ENCODE measurements at regions not wholly inside any gene's neighbourhood (a gene's known extent, or its start where the extent isn't known, plus 50 kb on each side); places are given as distances from the start of the nearest gene placed in this dataset.
"Not testable (repeated sequence)": the region's sequence is repeated elsewhere in the genome, so short reads cannot be mapped to it uniquely, and the experiment has no call there.

- no peak for TF ChIP-seq CTCF (IDR thresholded peaks at IDR 0.05; ENCODE audit: low read depth, low read length)
- no peak for DNase-seq (ENCODE audit: extremely low read depth, low read depth)
Observed at GRCh38 chr13:67395577-67395976, 165.4 kb upstream of the PCDH9 start.

GRCh38 chr13:67392014-67392413, 161.9 kb upstream of the PCDH9 start:
- TF ChIP-seq CTCF (IDR thresholded peaks at IDR 0.05; ENCODE audit: low read depth, low read length), result no peak

GRCh38 chr13:67390462-67391086, 160.4 kb upstream of the PCDH9 start:
- no peak for TF ChIP-seq CTCF (IDR thresholded peaks at IDR 0.05; ENCODE audit: low read depth, low read length)
- no peak for DNase-seq (ENCODE audit: extremely low read depth, low read depth)

More at GRCh38 chr13:67392014-67392413, 161.9 kb upstream of the PCDH9 start:
- DNase-seq (ENCODE audit: extremely low read depth, low read depth), result no peak

GRCh38 chr13:67389171-67389570, 159.0 kb upstream of the PCDH9 start:
- TF ChIP-seq CTCF (IDR thresholded peaks at IDR 0.05; ENCODE audit: low read depth, low read length), result no peak
- no peak for DNase-seq (ENCODE audit: extremely low read depth, low read depth)

GRCh38 chr13:67383109-67383757, 153.1 kb upstream of the PCDH9 start:
- not testable (repeated sequence) for DNase-seq (ENCODE audit: extremely low read depth, low read depth)

GRCh38 chr13:67377919-67378318, 147.8 kb upstream of the PCDH9 start:
- TF ChIP-seq CTCF (IDR thresholded peaks at IDR 0.05; ENCODE audit: low read depth, low read length), result no peak
- no peak for DNase-seq (ENCODE audit: extremely low read depth, low read depth)

- TF ChIP-seq CTCF (IDR thresholded peaks at IDR 0.05; ENCODE audit: low read depth, low read length), result no peak
- DNase-seq (ENCODE audit: extremely low read depth, low read depth), result no peak
Observed at GRCh38 chr13:67374391-67374790, 144.3 kb upstream of the PCDH9 start.
